ENCODE measurements at regions not wholly inside any gene's neighbourhood (a gene's known extent, or its start where the extent isn't known, plus 50 kb on each side); places are given as distances from the start of the nearest gene placed in this dataset.

DNA sequence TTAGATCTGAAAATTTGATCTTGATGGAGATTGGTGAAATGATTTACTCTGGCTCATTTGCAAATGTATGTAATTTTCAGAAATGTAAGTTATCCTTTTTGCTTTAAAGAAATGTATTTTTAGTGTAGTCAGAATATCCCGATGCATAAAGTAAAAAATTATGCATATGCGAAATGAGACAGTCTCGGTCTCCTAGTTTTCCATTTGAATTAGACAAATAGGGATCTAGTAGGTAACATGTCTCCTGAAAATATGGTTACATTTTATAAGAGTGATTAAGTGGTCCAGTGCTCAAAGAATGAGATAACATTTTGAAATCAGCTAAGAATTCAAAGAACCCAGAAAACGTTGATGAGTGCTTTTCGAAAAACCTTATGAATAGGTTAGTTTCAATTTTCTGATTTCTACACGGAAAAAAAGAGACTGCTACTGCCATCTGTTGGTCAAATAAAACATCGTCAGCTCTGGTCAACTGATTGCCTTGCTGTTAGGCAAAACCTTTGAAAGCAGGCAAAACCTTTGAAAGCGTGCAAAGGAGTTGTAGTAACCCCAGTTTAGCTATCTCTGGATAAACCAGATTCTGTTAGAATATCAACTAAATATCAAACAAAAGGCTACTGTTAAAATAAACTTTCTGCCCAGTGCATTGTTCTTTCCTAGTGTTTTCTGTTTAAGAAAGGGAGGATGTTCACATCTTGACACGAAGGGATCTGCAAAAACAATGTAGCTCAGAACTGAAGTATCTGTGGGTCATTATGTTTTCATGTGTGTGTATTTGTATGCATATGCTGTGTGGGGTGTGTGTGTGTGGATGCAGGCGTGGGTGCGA lies 59.3 kb upstream of the CHMP2B start:
- Histone ChIP-seq H2BK15ac (ENCODE audit: low read length) (no peak overlapping the region), H3K9me3 (ENCODE audit: insufficient read depth in 2 of 2, low read depth in 1 of 2, low read length in 1 of 2) (no peaks in the 10 kb centered on the region), H3K4ac (replicated peaks; ENCODE audit: insufficient read length, low read depth, low read length) (no peak overlapping the region), H3K4me3 (ENCODE audit: extremely low read depth in 1 of 4, insufficient read depth in 2 of 4, low read depth in 3 of 4, low read length in 4 of 4) (no peak overlapping the region), H3K14ac (ENCODE audit: insufficient read length) (no peak overlapping the region), H4K20me1 (replicated peaks in 1 of 2; ENCODE audit: control insufficient read depth in 1 of 2, insufficient read depth in 2 of 2, low read length in 2 of 2) (no peaks in the 10 kb centered on the region), H2BK120ac (replicated peaks; ENCODE audit: low read depth, low read length) (no peak overlapping the region), H2BK20ac (ENCODE audit: low read length) (no peak overlapping the region), H4K8ac (ENCODE audit: extremely low read depth, insufficient read depth, low read length) (no peak overlapping the region), H3K27ac (ENCODE audit: low read depth, low read length) (no peak overlapping the region), H3K4me1 (replicated peaks in 1 of 4; ENCODE audit: control insufficient read depth in 3 of 4, insufficient read depth in 4 of 4, low read length in 3 of 4) (no peaks in the 10 kb centered on the region; a peak in 1 of 7 replicates), H2BK12ac (ENCODE audit: low read depth, low read length) (no peak overlapping the region), H2BK5ac (ENCODE audit: low read depth, low read length) (no peak overlapping the region), H2AK5ac (ENCODE audit: low read depth, low read length) (no peak overlapping the region), H3K27me3 (replicated peaks in 1 of 4; ENCODE audit: control insufficient read depth in 3 of 4, extremely low read depth in 1 of 4, insufficient read depth in 3 of 4, low read length in 3 of 4) (no peaks in the 10 kb centered on the region), H3K18ac (ENCODE audit: extremely low read depth, low read length) (no peak overlapping the region), H3K56ac (replicated peaks; ENCODE audit: insufficient read length, low read depth, low read length) (no peak overlapping the region), H3K4me2 (ENCODE audit: insufficient read depth in 1 of 2, low read depth in 2 of 2, low read length in 2 of 2) (no peak overlapping the region), H3K9ac (replicated peaks in 1 of 4; ENCODE audit: extremely low read depth in 1 of 4, low read depth in 3 of 4, low read length in 3 of 4) (peak overlapping the region in 1 of 4 experiments; percentile 49; a peak in 1 of 7 replicates), H2AFZ (ENCODE audit: low read length) (peak overlapping the region; percentile 72; the same call in 1 of the 2 replicates), H4K91ac (replicated peaks; ENCODE audit: insufficient read length, low read length) (no peak overlapping the region), H3K23ac (ENCODE audit: insufficient read length) (no peak overlapping the region), H3K79me2 (ENCODE audit: control insufficient read depth in 1 of 2, insufficient read depth in 2 of 2, low read length in 2 of 2) (no peaks in the 10 kb centered on the region), H4K5ac (ENCODE audit: insufficient read length, low read depth, low read length) (no peak overlapping the region), H3K36me3 (ENCODE audit: control insufficient read depth in 2 of 4, insufficient read depth in 4 of 4, low read length in 3 of 4) (no peaks in the 10 kb centered on the region), H3K79me1 (ENCODE audit: low read depth, low read length) (no peaks in the 10 kb centered on the region), H3K23me2 (ENCODE audit: low read depth, low read length) (no peaks in the 10 kb centered on the region)
- peak; percentile 92 for FAIRE-seq
- CTCF ChIA-PET (ENCODE audit: partially characterized antibody) = interaction anchor here (0.6 to 1.7 kb wide), 24 partner anchors 8 to 465 kb away, joined by 3 to 26 read pairs (median 4); partner anchors contain the start of gene CHMP2B
- DNase-seq (ENCODE audit: low read depth in 1 of 2, low spot score in 2 of 2) = no peak
- 63% methylated on average over 11 of the region's 11 CpGs; no CpG with 5 or more reads in 1 of the 2 experiments for WGBS, 2 experiments (ENCODE audit: extremely low coverage in 1 of 2, insufficient coverage in 1 of 2, insufficient read length in 1 of 2, insufficient replicate concordance in 2 of 2, low coverage in 1 of 2, low lambda C conversion rate in 2 of 2, missing lambda C conversion rate in 1 of 2)
- POLR2A ChIA-PET (ENCODE audit: partially characterized antibody) = no interaction called here
- TF ChIP-seq POLR2A (IDR thresholded peaks at IDR 0.05; ENCODE audit: control extremely low read depth in 1 of 2, low read depth in 2 of 2, low read length in 2 of 2) (no peak), GABPA (IDR thresholded peaks at IDR 0.05; ENCODE audit: borderline replicate concordance, insufficient read depth, low read length) (no peak), TBP (IDR thresholded peaks at IDR 0.05; ENCODE audit: low read depth, low read length) (no peak), CTBP2 (IDR thresholded peaks at IDR 0.05; ENCODE audit: borderline replicate concordance, insufficient read depth, insufficient read length, low read length) (no peak), JUND (IDR thresholded peaks at IDR 0.05; ENCODE audit: low read length) (no peak), SIN3A (conservative IDR thresholded peaks at IDR 0.05 in 1 of 2, IDR thresholded peaks at IDR 0.05 in 1 of 2; ENCODE audit: low read depth in 1 of 2, low read length in 2 of 2) (no peak), POLR2AphosphoS5 (IDR thresholded peaks at IDR 0.05; ENCODE audit: low read depth, low read length) (no peak), BRCA1 (IDR thresholded peaks at IDR 0.05; ENCODE audit: low read depth, low read length) (no peak), CBX5 (IDR thresholded peaks at IDR 0.05; ENCODE audit: low read depth, low read length) (no peak)
- TF ChIP-seq, protein P1, sequence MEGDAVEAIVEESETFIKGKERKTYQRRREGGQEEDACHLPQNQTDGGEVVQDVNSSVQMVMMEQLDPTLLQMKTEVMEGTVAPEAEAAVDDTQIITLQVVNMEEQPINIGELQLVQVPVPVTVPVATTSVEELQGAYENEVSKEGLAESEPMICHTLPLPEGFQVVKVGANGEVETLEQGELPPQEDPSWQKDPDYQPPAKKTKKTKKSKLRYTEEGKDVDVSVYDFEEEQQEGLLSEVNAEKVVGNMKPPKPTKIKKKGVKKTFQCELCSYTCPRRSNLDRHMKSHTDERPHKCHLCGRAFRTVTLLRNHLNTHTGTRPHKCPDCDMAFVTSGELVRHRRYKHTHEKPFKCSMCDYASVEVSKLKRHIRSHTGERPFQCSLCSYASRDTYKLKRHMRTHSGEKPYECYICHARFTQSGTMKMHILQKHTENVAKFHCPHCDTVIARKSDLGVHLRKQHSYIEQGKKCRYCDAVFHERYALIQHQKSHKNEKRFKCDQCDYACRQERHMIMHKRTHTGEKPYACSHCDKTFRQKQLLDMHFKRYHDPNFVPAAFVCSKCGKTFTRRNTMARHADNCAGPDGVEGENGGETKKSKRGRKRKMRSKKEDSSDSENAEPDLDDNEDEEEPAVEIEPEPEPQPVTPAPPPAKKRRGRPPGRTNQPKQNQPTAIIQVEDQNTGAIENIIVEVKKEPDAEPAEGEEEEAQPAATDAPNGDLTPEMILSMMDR (IDR thresholded peaks at IDR 0.05; ENCODE audit: control extremely low read depth in 1 of 3, insufficient read depth in 1 of 3, low read depth in 1 of 3, low read length in 3 of 3) = peak in 2 of 3 experiments; percentile 54 to 65; a peak in 3 of 4 replicates

Measured in H1 (cell line).